Keratinocyte (primary cell): ENCODE measurements at regions not wholly inside any gene's neighbourhood (a gene's known extent, or its start where the extent isn't known, plus 50 kb on each side); places are given as distances from the start of the nearest gene placed in this dataset.

Experiments used
- DNase-seq: peaks from one replicate; pipeline ENCODE4 v3.0.0-alpha.2; 2011; ENCODE audit warnings: low read depth, missing footprints, low spot score
- FAIRE-seq: peaks from 2 replicates; lab custom pipeline; 2011; peaks lifted over from hg19 to GRCh38; lab: Jason Lieb, UNC
- H2AFZ ChIP-seq: 2 replicates; pipeline ENCODE4 v1.6.0; 2012; ENCODE audit warnings: low read length, control low read depth, inconsistent platforms; ENCODE audit not compliant: control insufficient read depth
- H3K27ac ChIP-seq: 2 replicates; pipeline ENCODE4 v1.5.1; 2011; ENCODE audit warnings: low read length; ENCODE audit not compliant: control insufficient read depth, insufficient read depth
- H3K27me3 ChIP-seq: 3 replicates; pipeline ENCODE4 v1.6.0; 2011; ENCODE audit warnings: low read length; ENCODE audit not compliant: control insufficient read depth, insufficient read depth; ENCODE audit errors: extremely low read depth
- H3K36me3 ChIP-seq, 2 experiments: 2 replicates in 1 of 2; 3 replicates in 1 of 2; pipeline ENCODE4 v1.5.1; 2011; ENCODE audit warnings: low read length in 2 of 2, mild to moderate bottlenecking in 1 of 2; ENCODE audit not compliant: control insufficient read depth in 2 of 2, insufficient read depth in 2 of 2; ENCODE audit errors: extremely low read depth in 1 of 2
- H3K4me1 ChIP-seq: 3 replicates; pipeline ENCODE4 v1.5.1; 2011; ENCODE audit warnings: low read length; ENCODE audit not compliant: control insufficient read depth, insufficient read depth; ENCODE audit errors: extremely low read depth
- H3K4me2 ChIP-seq: 3 replicates; pipeline ENCODE4 v1.6.0; 2011; ENCODE audit warnings: low read depth, low read length; ENCODE audit not compliant: control insufficient read depth, insufficient read depth; ENCODE audit errors: extremely low read depth
- H3K4me3 ChIP-seq, 3 experiments: fragments of 200-600 bp in 1 of 3; sonication (generic) in 1 of 3; 2 replicates in 2 of 3; 3 replicates in 1 of 3; pipeline ENCODE4 v1.5.1; 2011 to 2016; ENCODE audit warnings: low read length in 3 of 3, mild to moderate bottlenecking in 3 of 3, control low read depth in 2 of 3, inconsistent platforms in 1 of 3, low read depth in 1 of 3, mixed read lengths in 1 of 3, mixed run types in 1 of 3, moderate library complexity in 1 of 3; ENCODE audit not compliant: control insufficient read depth in 2 of 3, insufficient read depth in 2 of 3; ENCODE audit errors: extremely low read depth in 1 of 3
- H3K79me2 ChIP-seq: 2 replicates; pipeline ENCODE4 v1.6.0; 2012; ENCODE audit warnings: low read length; ENCODE audit not compliant: control insufficient read depth, insufficient read depth
- H3K9ac ChIP-seq: 3 replicates; pipeline ENCODE4 v1.6.0; 2011; ENCODE audit warnings: low read length; ENCODE audit not compliant: control insufficient read depth, insufficient read depth; ENCODE audit errors: extremely low read depth
- H3K9me1 ChIP-seq: 3 replicates; pipeline ENCODE4 v1.6.0; 2011; ENCODE audit warnings: low read length; ENCODE audit not compliant: control insufficient read depth, insufficient read depth; ENCODE audit errors: extremely low read depth
- H3K9me3 ChIP-seq: 2 replicates; pipeline ENCODE4 v1.5.1; 2012; ENCODE audit warnings: low read depth, low read length; ENCODE audit not compliant: control insufficient read depth
- H4K20me1 ChIP-seq: 3 replicates; pipeline ENCODE4 v1.6.0; 2011; ENCODE audit warnings: low read length; ENCODE audit not compliant: control insufficient read depth, insufficient read depth; ENCODE audit errors: extremely low read depth
- CTCF ChIP-seq, 3 experiments: IDR thresholded peaks in 1 of 3; conservative IDR thresholded peaks in 1 of 3; optimal IDR thresholded peaks in 1 of 3; 2 replicates in 2 of 3; 3 replicates in 1 of 3; pipeline versions ENCODE3 to v1.5.1; 2011; ENCODE audit warnings: low read length in 3 of 3, mild to moderate bottlenecking in 3 of 3, moderate library complexity in 2 of 3, control low read depth in 1 of 3, inconsistent platforms in 1 of 3; ENCODE audit not compliant: insufficient read depth in 2 of 3; ENCODE audit errors: extremely low read depth in 1 of 3
- EZH2 ChIP-seq: IDR thresholded peaks from one replicate; pipeline ENCODE4 v1.6.1; 2012; ENCODE audit warnings: inconsistent platforms, mild to moderate bottlenecking, low read length, moderate library complexity
- dilution Hi-C: fragments of 300-500 bp; cut with MboI; formaldehyde crosslinking; loops from one replicate; pipeline ENCODE4 v1.7.0; 2020; ENCODE audit warnings: low sequenced_read_pairs; ENCODE audit not compliant: extremely low pct_ligation_motif_present

GRCh38 chr15:70308735-70309434, 211.2 kb upstream of the TLE3 start:
- Histone ChIP-seq H4K20me1 (no peaks in the 10 kb centered on the region), H3K4me2 (no peak overlapping the region), H3K79me2 (no peaks in the 10 kb centered on the region), H3K27ac (no peak overlapping the region), H3K36me3 (no peaks in the 10 kb centered on the region), H2AFZ (no peak overlapping the region), H3K4me1 (no peaks in the 10 kb centered on the region), H3K9ac (no peak overlapping the region), H3K4me3 (no peak overlapping the region), H3K9me1 (no peaks in the 10 kb centered on the region), H3K27me3 (peaks cover 25% of the 10 kb centered on the region), H3K9me3 (no peaks in the 10 kb centered on the region)
- DNase-seq = no peak
- dilution Hi-C loops = no loop called here
- FAIRE-seq = no peak
- no peak for TF ChIP-seq CTCF (optimal IDR thresholded peaks at IDR 0.05 in 1 of 3, IDR thresholded peaks at IDR 0.05 in 1 of 3, conservative IDR thresholded peaks at IDR 0.05 in 1 of 3; ENCODE audit: extremely low read depth in 1 of 3, insufficient read depth in 2 of 3, low read length in 3 of 3)
- TF ChIP-seq EZH2 = no peak

- no peaks in the 10 kb centered on the region for H3K9me3 ChIP-seq
- DNase-seq (no peak), FAIRE-seq (no peak)
- H3K27me3 ChIP-seq = peaks cover 25% of the 10 kb centered on the region
- H3K9ac ChIP-seq = no peak overlapping the region
- H3K79me2 ChIP-seq = no peaks in the 10 kb centered on the region
- dilution Hi-C loops = no loop called here
- H4K20me1 ChIP-seq = no peaks in the 10 kb centered on the region
- no peak overlapping the region for H2AFZ ChIP-seq
- no peaks in the 10 kb centered on the region for H3K36me3 ChIP-seq
- H3K27ac ChIP-seq = no peak overlapping the region
- no peak overlapping the region for H3K4me2 ChIP-seq
- H3K4me3 ChIP-seq = no peak overlapping the region
- no peaks in the 10 kb centered on the region for H3K9me1 ChIP-seq
- no peaks in the 10 kb centered on the region for H3K4me1 ChIP-seq
- TF ChIP-seq CTCF (optimal IDR thresholded peaks at IDR 0.05 in 1 of 3, IDR thresholded peaks at IDR 0.05 in 1 of 3, conservative IDR thresholded peaks at IDR 0.05 in 1 of 3; ENCODE audit: extremely low read depth in 1 of 3, insufficient read depth in 2 of 3, low read length in 3 of 3) (no peak), EZH2 (no peak)
These were observed 210.5 kb upstream of the TLE3 start for GRCh38 chr15:70308011-70308734.
